Raji (cell line): ENCODE measurements at regions not wholly inside any gene's neighbourhood (a gene's known extent, or its start where the extent isn't known, plus 50 kb on each side); places are given as distances from the start of the nearest gene placed in this dataset.

Source experiments
- POLR2A ChIP-seq: IDR thresholded peaks from 2 replicates; pipeline ENCODE4 v1.6.1; 2011; ENCODE audit warnings: low read depth, low read length, control low read depth; ENCODE audit not compliant: insufficient read depth

GRCh38 chr15:38824719-38825118, 260.1 kb upstream of the RASGRP1 start:
- TF ChIP-seq POLR2A, result no peak

- TF ChIP-seq POLR2A, result no peak
These were observed 262.3 kb upstream of the RASGRP1 start for GRCh38 chr15:38826880-38827279.

GRCh38 chr15:38828031-38828532, 263.5 kb upstream of the RASGRP1 start:
- TF ChIP-seq POLR2A, result no peak

GRCh38 chr15:38829086-38829485, 264.5 kb upstream of the RASGRP1 start:
- no peak for TF ChIP-seq POLR2A

DNA sequence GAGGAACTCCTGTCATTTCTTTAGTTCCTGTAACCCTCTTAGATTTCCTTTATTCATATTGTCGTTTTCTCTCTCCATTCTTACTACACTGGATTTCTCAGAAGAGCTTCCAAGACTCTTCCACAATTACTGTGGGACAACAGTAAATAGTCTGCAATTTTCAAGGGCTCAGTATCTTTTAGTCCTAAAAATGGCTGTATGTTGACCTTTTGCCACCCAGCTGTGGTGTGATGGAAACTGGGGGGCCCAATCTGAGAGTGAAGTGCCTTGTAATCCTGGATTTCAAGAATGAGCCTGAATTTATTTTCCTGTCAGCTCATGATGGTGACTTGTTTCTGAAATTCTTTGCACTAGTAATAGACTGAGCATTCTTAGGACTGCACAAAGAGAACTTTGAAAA, 277.6 kb upstream of the RASGRP1 start:
- no peak for TF ChIP-seq POLR2A

DNA sequence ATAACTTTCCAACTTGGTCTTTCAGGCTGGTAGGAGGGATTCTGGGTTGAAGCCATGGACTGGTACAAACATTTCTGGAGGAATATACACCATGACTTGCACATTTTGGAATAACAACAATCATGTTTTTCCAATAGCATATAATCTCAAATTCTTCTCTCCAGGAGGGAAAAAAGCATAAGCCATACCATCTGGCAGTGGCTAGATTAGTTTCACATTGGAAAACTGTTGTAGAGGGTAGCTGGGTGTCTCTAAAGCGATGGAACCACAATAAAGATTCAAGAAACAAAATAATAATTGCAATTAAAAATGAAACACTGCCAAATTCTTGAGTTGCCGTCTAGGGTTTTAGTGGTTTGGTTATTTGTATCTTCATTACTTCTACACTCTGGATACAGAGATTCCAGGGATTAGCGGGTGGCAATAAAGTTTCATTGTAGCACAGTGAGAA, 278.5 kb upstream of the RASGRP1 start:
- no peak for TF ChIP-seq POLR2A

DNA sequence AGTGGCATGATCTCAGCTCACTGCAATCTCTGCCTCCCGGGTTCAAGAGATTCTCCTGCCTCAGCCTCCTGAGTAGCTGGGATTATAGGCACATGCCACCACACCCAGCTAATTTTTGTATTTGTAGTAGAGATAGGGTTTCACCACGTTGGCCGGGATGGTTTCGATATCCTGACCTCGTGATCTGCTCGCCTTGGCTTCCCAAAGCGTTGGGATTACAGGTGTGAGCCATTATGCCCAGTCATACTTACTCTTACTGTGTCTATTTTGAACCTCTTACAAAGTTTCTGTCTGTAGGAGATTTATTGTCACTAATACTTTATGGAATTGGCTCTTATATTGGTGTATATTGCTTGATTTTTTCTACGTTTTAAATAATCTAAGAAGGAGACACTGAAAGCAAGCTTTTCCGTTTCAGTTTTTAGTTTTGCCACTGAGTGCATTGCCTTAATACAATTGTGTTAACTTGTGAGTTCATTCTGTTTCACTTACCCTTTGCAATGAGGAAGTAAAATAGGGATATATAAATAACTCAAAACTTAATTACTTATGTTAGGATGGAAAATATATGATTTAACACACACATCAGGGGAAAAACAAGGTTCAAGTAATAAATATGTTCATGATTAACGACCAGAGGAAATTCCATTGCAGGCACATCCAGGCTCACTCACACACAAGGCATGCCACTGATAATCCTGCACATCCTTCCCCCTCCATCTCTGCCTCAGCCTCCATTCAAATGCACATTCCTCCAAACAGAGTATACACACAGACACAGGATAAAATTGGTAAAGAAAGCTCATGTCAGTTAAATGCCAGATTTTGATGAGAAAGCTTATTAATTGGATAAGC, 279.3 kb upstream of the RASGRP1 start:
- no peak for TF ChIP-seq POLR2A

GRCh38 chr15:38844736-38845135, 280.1 kb upstream of the RASGRP1 start:
- TF ChIP-seq POLR2A, result no peak

GRCh38 chr15:38846346-38846745, 281.7 kb upstream of the RASGRP1 start:
- no peak for TF ChIP-seq POLR2A

DNA sequence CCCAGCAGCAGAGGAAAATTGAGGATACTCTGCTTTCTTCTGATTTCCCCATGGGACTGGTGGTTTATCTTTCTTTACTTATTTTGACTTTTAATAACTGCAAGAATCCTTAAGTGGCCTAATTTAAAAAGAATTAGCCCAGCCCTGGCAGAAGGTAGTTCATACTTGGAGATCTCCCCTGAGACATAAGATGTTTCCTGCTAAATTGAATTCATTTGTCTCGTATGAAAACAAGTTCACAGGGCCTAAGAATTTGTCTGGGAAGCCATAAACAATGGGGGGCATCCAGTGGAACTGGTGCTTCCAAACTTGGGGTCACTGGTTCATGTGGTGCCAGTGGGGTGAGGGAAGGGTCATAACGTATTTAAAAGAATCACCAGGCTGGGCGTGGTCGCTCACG, 283.1 kb upstream of the RASGRP1 start:
- no peak for TF ChIP-seq POLR2A

DNA sequence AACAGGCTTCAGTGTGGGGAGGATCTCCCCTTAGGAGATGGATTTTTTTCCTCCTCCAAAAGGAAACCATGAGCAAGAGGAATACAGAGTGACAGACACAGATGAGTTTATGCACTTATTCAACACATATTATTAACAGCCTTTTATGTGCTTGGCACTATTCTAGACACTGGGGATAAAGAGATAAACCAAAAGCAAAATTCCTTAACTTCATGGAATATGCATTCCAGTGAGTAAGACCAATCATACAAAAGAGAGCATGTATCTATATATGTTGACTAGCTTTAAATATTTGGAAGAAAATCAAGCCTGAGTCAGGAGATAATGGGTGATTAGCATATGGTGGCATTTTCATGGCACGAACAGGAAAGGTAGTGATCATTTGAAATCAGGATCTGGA, 284.4 kb upstream of the RASGRP1 start:
- TF ChIP-seq POLR2A, result no peak

- no peak for TF ChIP-seq POLR2A
These were observed 289.0 kb upstream of the RASGRP1 start for GRCh38 chr15:38853608-38854007.

- TF ChIP-seq POLR2A, result no peak
These were observed 289.9 kb upstream of the RASGRP1 start for GRCh38 chr15:38854506-38854905.

DNA sequence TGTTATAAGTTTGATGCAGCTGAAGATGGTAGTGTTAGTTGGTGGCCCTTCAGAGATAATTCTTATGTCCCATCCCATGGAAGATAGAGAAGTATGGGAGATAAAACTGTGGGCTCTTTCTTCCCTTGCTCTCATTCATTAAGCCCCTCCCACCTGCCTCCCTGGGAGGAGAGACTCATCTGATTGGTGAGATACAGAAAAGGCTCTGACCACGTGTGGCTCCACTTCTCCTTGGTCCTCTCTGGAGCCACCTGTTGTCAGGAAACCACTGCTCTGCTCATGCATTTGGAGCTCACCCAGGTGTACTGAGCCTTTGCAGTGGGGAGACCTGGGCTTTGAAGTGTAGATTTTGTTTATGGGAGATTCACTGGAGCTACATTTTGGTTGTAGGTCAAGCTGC, 293.2 kb upstream of the RASGRP1 start:
- no peak for TF ChIP-seq POLR2A

- no peak for TF ChIP-seq POLR2A
These were observed 295.0 kb upstream of the RASGRP1 start for GRCh38 chr15:38859574-38859973.

DNA sequence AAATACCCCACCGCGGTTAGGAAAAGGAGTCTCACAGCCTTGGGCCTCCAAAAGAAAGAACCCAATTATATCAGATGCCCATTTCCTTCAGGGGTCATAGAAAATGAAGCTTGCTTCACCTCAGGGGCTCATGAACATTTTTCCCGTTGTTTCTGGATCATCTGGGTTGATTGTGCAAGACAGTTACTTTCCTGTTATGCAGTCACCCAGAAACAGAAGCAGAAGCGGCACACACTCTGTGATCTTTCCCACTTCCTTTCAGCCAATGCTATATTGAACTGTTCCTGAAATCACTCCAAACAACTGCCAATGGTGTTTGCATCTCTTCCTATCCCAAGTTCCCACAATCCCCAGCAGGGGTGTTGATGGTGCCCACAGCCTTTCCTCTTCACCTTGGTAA, 295.6 kb upstream of the RASGRP1 start:
- TF ChIP-seq POLR2A, result no peak

DNA sequence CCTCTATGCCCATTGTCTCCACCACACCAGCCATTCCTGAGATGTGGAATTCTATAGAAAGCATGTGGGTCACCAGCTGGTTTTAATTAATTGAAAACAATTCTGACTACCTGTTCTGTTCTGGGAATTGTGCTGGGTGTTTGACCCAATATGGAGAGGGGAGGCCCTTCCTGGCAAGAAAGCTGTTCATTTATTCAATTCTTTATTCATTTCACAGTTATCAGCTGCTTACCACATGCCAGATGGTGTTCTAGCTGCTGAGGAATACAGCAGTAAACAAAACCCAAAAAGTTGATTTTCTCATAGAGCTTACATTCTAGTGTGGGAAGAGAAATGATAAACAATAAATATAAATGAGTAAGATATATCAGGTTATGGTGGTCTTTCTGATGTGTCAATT, 296.1 kb upstream of the RASGRP1 start:
- no peak for TF ChIP-seq POLR2A
